Osteocyte (in vitro differentiated cells): ENCODE measurements at regions not wholly inside any gene's neighbourhood (a gene's known extent, or its start where the extent isn't known, plus 50 kb on each side); places are given as distances from the start of the nearest gene placed in this dataset.

Source experiments
- DNase-seq: peaks from one replicate; pipeline ENCODE4 v3.0.0; 2021; ENCODE audit warnings: mixed read lengths; ENCODE audit not compliant: unreplicated experiment; ENCODE audit errors: extremely low spot score
- H3K27ac Mint-ChIP-seq: one replicate; pipeline ENCODE4 v1.8.0; 2021; ENCODE audit warnings: mild to moderate bottlenecking, mixed read lengths; ENCODE audit not compliant: unreplicated experiment
- H3K27me3 Mint-ChIP-seq: one replicate; pipeline ENCODE4 v1.8.0; 2021; ENCODE audit warnings: mixed read lengths; ENCODE audit not compliant: unreplicated experiment
- H3K36me3 Mint-ChIP-seq: one replicate; pipeline ENCODE4 v1.8.0; 2021; ENCODE audit warnings: mixed read lengths; ENCODE audit not compliant: unreplicated experiment
- H3K4me1 Mint-ChIP-seq: one replicate; pipeline ENCODE4 v1.8.0; 2021; ENCODE audit warnings: mixed read lengths; ENCODE audit not compliant: unreplicated experiment
- H3K4me3 Mint-ChIP-seq: one replicate; pipeline ENCODE4 v1.8.0; 2021; ENCODE audit warnings: mild to moderate bottlenecking, moderate library complexity, mixed read lengths; ENCODE audit not compliant: unreplicated experiment
- H3K9me3 Mint-ChIP-seq: one replicate; pipeline ENCODE4 v1.8.0; 2021; ENCODE audit warnings: mixed read lengths; ENCODE audit not compliant: unreplicated experiment
- CTCF ChIP-seq: fragments of 200-600 bp; sonication (generic); IDR thresholded peaks from 2 replicates; pipeline ENCODE4 v1.5.0; 2021; ENCODE audit warnings: antibody characterized with exemption, mild to moderate bottlenecking, moderate library complexity

- H3K27ac Mint-ChIP-seq = no peak overlapping the region
- no peak for TF ChIP-seq CTCF
- peaks cover 16% of the 10 kb centered on the region for H3K4me1 Mint-ChIP-seq
- no peaks in the 10 kb centered on the region for H3K9me3 Mint-ChIP-seq
- no peak overlapping the region for H3K4me3 Mint-ChIP-seq
- H3K36me3 Mint-ChIP-seq = no peaks in the 10 kb centered on the region
- no peak for DNase-seq
- no peaks in the 10 kb centered on the region for H3K27me3 Mint-ChIP-seq
These were observed 526.6 kb downstream of the MN1 start for GRCh38 chr22:27274770-27275449.

- H3K9me3 Mint-ChIP-seq = peaks cover 15% of the 10 kb centered on the region
- TF ChIP-seq CTCF = no peak
- H3K27me3 Mint-ChIP-seq = no peaks in the 10 kb centered on the region
- peaks cover 4% of the 10 kb centered on the region for H3K4me1 Mint-ChIP-seq
- no peaks in the 10 kb centered on the region for H3K36me3 Mint-ChIP-seq
- DNase-seq = no peak
- no peak overlapping the region for H3K4me3 Mint-ChIP-seq
- no peak overlapping the region for H3K27ac Mint-ChIP-seq
These were observed 522.6 kb downstream of the MN1 start for GRCh38 chr22:27278946-27279345.

GRCh38 chr22:27283240-27283639, 518.3 kb downstream of the MN1 start:
- no peaks in the 10 kb centered on the region for H3K27me3 Mint-ChIP-seq
- no peak for TF ChIP-seq CTCF
- peaks cover 6% of the 10 kb centered on the region for H3K4me1 Mint-ChIP-seq
- H3K36me3 Mint-ChIP-seq = no peaks in the 10 kb centered on the region
- H3K4me3 Mint-ChIP-seq = no peak overlapping the region
- no peak for DNase-seq
- H3K27ac Mint-ChIP-seq = no peak overlapping the region
- peaks cover 15% of the 10 kb centered on the region for H3K9me3 Mint-ChIP-seq

GRCh38 chr22:27283714-27284113, 517.8 kb downstream of the MN1 start:
- no peak for DNase-seq
- TF ChIP-seq CTCF = no peak

GRCh38 chr22:27284324-27284723, 517.2 kb downstream of the MN1 start:
- no peaks in the 10 kb centered on the region for H3K36me3 Mint-ChIP-seq
- TF ChIP-seq CTCF = no peak
- H3K27me3 Mint-ChIP-seq = no peaks in the 10 kb centered on the region
- peaks cover 5% of the 10 kb centered on the region for H3K4me1 Mint-ChIP-seq
- no peak for DNase-seq
- no peak overlapping the region for H3K27ac Mint-ChIP-seq
- no peak overlapping the region for H3K4me3 Mint-ChIP-seq
- peaks cover 15% of the 10 kb centered on the region for H3K9me3 Mint-ChIP-seq

More at GRCh38 chr22:27283714-27284113, 517.8 kb downstream of the MN1 start:
- peaks cover 6% of the 10 kb centered on the region for H3K4me1 Mint-ChIP-seq
- no peaks in the 10 kb centered on the region for H3K27me3 Mint-ChIP-seq
- no peaks in the 10 kb centered on the region for H3K36me3 Mint-ChIP-seq
- no peak overlapping the region for H3K4me3 Mint-ChIP-seq
- H3K27ac Mint-ChIP-seq = no peak overlapping the region
- H3K9me3 Mint-ChIP-seq = peaks cover 15% of the 10 kb centered on the region
